ENCODE measurements at regions not wholly inside any gene's neighbourhood (a gene's known extent, or its start where the extent isn't known, plus 50 kb on each side); places are given as distances from the start of the nearest gene placed in this dataset.
"Not testable (repeated sequence)": the region's sequence is repeated elsewhere in the genome, so short reads cannot be mapped to it uniquely, and the experiment has no call there.

GRCh38 chr2:87651589-87651988 is 96.3 kb upstream of the PLGLB2 start:
- H3K9me3 Mint-ChIP-seq (ENCODE audit: unreplicated experiment); H3K36me3 ChIP-seq (ENCODE audit: control insufficient read depth, insufficient read depth, low read length); H3K27me3 Mint-ChIP-seq (ENCODE audit: insufficient read depth, unreplicated experiment); DNase-seq; intact Hi-C loops (cut with micrococcal nuclease; ENCODE audit: unreplicated experiment); BruUV-seq (replicated peaks); CTCF ChIA-PET; H3K27me3 ChIP-seq (replicated peaks; ENCODE audit: control insufficient read depth, insufficient read depth, low read length); H3K36me3 Mint-ChIP-seq (ENCODE audit: insufficient read depth, unreplicated experiment); H3K4me1 Mint-ChIP-seq (ENCODE audit: low read depth, unreplicated experiment); H3K4me1 ChIP-seq; POLR2A ChIA-PET; H3K4me3 ChIP-seq (ENCODE audit: low read depth, low read length); H3K9me3 ChIP-seq; H3K4me3 Mint-ChIP-seq (ENCODE audit: unreplicated experiment); H3K27ac Mint-ChIP-seq (ENCODE audit: unreplicated experiment): not testable (repeated sequence)

GRCh38 chr2:87653373-87653772 is 94.5 kb upstream of the PLGLB2 start:
- not testable (repeated sequence) for BruUV-seq (replicated peaks); H3K27me3 ChIP-seq (replicated peaks; ENCODE audit: control insufficient read depth, insufficient read depth, low read length); H3K27me3 Mint-ChIP-seq (ENCODE audit: insufficient read depth, unreplicated experiment)

DNA sequence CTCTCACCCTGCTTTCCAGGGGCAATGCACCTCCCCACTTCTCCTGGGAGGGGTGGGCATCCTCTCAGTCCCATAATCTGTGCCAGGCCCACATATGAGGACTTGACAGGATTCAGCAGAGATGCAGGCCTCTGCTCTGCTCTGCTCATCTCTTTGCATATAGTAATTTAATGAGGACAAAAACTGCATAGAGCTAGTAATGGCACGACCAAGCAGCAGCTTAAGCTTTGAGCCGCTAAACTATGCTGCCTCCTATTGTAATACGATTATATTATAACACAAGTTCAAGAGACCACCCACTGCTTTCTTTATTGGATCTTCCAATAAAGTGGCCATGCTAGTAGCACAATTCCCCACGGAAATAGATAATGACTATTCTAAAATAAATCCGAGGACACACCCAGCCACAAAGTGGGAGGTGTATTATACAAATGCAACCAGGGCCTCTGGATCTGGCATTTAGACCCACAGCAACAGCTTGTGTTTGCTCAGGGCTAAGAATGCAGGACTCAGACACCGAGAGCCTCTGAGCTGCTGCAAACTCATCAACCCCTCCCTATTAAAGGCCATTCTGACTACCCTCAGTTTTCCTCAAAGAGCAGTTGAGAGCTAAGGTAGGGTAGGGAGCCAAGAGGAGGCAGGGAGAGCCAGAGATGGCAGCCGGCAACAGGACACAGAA is 93.6 kb upstream of the PLGLB2 start:
- H3K4me3 Mint-ChIP-seq (ENCODE audit: unreplicated experiment); DNase-seq; intact Hi-C loops (cut with micrococcal nuclease; ENCODE audit: unreplicated experiment); H3K9me3 Mint-ChIP-seq (ENCODE audit: unreplicated experiment); H3K27ac Mint-ChIP-seq (ENCODE audit: unreplicated experiment); H3K36me3 Mint-ChIP-seq (ENCODE audit: insufficient read depth, unreplicated experiment); H3K27me3 ChIP-seq (replicated peaks; ENCODE audit: control insufficient read depth, insufficient read depth, low read length); CTCF ChIA-PET; POLR2A ChIA-PET; H3K9me3 ChIP-seq; H3K4me1 Mint-ChIP-seq (ENCODE audit: low read depth, unreplicated experiment); H3K27me3 Mint-ChIP-seq (ENCODE audit: insufficient read depth, unreplicated experiment); H3K4me3 ChIP-seq (ENCODE audit: low read depth, low read length); BruUV-seq (replicated peaks); H3K4me1 ChIP-seq; H3K36me3 ChIP-seq (ENCODE audit: control insufficient read depth, insufficient read depth, low read length): not testable (repeated sequence)

More at GRCh38 chr2:87653373-87653772, 94.5 kb upstream of the PLGLB2 start:
- H3K27ac Mint-ChIP-seq (ENCODE audit: unreplicated experiment); H3K36me3 ChIP-seq (ENCODE audit: control insufficient read depth, insufficient read depth, low read length); H3K4me3 Mint-ChIP-seq (ENCODE audit: unreplicated experiment); DNase-seq; CTCF ChIA-PET; H3K4me1 Mint-ChIP-seq (ENCODE audit: low read depth, unreplicated experiment); H3K4me3 ChIP-seq (ENCODE audit: low read depth, low read length); H3K9me3 Mint-ChIP-seq (ENCODE audit: unreplicated experiment); H3K9me3 ChIP-seq; H3K4me1 ChIP-seq; H3K36me3 Mint-ChIP-seq (ENCODE audit: insufficient read depth, unreplicated experiment); POLR2A ChIA-PET; intact Hi-C loops (cut with micrococcal nuclease; ENCODE audit: unreplicated experiment): not testable (repeated sequence)

- H3K27me3 ChIP-seq (replicated peaks; ENCODE audit: control insufficient read depth, insufficient read depth, low read length); BruUV-seq (replicated peaks); H3K27me3 Mint-ChIP-seq (ENCODE audit: insufficient read depth, unreplicated experiment); H3K36me3 Mint-ChIP-seq (ENCODE audit: insufficient read depth, unreplicated experiment); H3K36me3 ChIP-seq (ENCODE audit: control insufficient read depth, insufficient read depth, low read length); H3K9me3 Mint-ChIP-seq (ENCODE audit: unreplicated experiment); H3K4me1 ChIP-seq; intact Hi-C loops (cut with micrococcal nuclease; ENCODE audit: unreplicated experiment); H3K9me3 ChIP-seq; POLR2A ChIA-PET; CTCF ChIA-PET; H3K4me3 Mint-ChIP-seq (ENCODE audit: unreplicated experiment); H3K4me3 ChIP-seq (ENCODE audit: low read depth, low read length); H3K27ac Mint-ChIP-seq (ENCODE audit: unreplicated experiment); H3K4me1 Mint-ChIP-seq (ENCODE audit: low read depth, unreplicated experiment): not testable (repeated sequence)
- DNase-seq: peak; percentile 56 to 65
These were observed 90.0 kb upstream of the PLGLB2 start for GRCh38 chr2:87657915-87658314.

DNA sequence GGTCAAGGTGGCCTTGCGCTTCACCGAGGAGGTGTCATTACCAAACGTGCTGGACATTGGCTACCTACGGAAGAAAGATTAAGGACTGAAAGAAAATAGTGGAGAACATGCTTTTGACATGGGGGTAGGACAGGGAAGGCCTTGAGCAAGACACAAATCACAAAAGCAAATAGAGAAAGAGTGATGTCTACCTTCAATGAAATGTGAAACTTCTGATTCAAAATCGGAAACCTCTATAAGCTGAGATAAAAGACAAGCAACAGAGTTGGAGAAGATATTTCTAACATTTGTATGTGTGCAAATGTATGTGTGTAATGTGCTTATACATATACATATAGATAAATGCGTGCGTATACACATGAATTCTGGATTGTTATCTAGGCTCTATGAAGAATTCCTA is 89.5 kb upstream of the PLGLB2 start:
- H3K4me3 ChIP-seq (ENCODE audit: low read depth, low read length); H3K4me3 Mint-ChIP-seq (ENCODE audit: unreplicated experiment); H3K36me3 ChIP-seq (ENCODE audit: control insufficient read depth, insufficient read depth, low read length); H3K27me3 Mint-ChIP-seq (ENCODE audit: insufficient read depth, unreplicated experiment); H3K36me3 Mint-ChIP-seq (ENCODE audit: insufficient read depth, unreplicated experiment); H3K27me3 ChIP-seq (replicated peaks; ENCODE audit: control insufficient read depth, insufficient read depth, low read length); CTCF ChIA-PET; H3K27ac Mint-ChIP-seq (ENCODE audit: unreplicated experiment); H3K9me3 Mint-ChIP-seq (ENCODE audit: unreplicated experiment); intact Hi-C loops (cut with micrococcal nuclease; ENCODE audit: unreplicated experiment); H3K4me1 Mint-ChIP-seq (ENCODE audit: low read depth, unreplicated experiment); H3K4me1 ChIP-seq; POLR2A ChIA-PET; DNase-seq; H3K9me3 ChIP-seq: not testable (repeated sequence)
- BruUV-seq (replicated peaks): TSS peak; percentile 19

- DNase-seq; H3K27me3 ChIP-seq (replicated peaks; ENCODE audit: control insufficient read depth, insufficient read depth, low read length); H3K9me3 ChIP-seq; H3K9me3 Mint-ChIP-seq (ENCODE audit: unreplicated experiment); H3K4me1 ChIP-seq; H3K4me3 Mint-ChIP-seq (ENCODE audit: unreplicated experiment); POLR2A ChIA-PET; H3K4me1 Mint-ChIP-seq (ENCODE audit: low read depth, unreplicated experiment); CTCF ChIA-PET; H3K36me3 ChIP-seq (ENCODE audit: control insufficient read depth, insufficient read depth, low read length); H3K36me3 Mint-ChIP-seq (ENCODE audit: insufficient read depth, unreplicated experiment); BruUV-seq (replicated peaks); H3K4me3 ChIP-seq (ENCODE audit: low read depth, low read length); intact Hi-C loops (cut with micrococcal nuclease; ENCODE audit: unreplicated experiment); H3K27ac Mint-ChIP-seq (ENCODE audit: unreplicated experiment); H3K27me3 Mint-ChIP-seq (ENCODE audit: insufficient read depth, unreplicated experiment): not testable (repeated sequence)
These were observed 88.9 kb upstream of the PLGLB2 start for GRCh38 chr2:87658976-87659375.

DNA sequence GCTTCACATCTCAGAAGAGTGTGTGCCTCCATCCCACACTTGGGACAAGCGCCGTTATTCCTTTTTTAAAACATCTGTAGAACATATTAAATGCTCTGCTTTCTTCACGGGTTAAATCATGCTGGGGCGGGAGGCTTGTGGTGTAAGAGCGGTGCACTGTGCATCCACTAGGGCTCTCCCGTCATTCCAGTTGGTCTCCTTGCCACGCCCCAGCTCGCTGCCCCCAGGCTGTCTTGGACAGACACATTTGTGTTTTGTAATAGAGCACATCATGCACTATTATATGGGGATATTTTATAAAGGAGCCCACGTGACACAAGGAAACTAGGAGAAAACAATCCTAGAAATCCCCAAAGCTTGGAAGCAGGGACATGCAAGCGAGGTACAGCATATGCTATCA is 87.7 kb upstream of the PLGLB2 start:
- H3K9me3 ChIP-seq; intact Hi-C loops (cut with micrococcal nuclease; ENCODE audit: unreplicated experiment); BruUV-seq (replicated peaks); H3K36me3 ChIP-seq (ENCODE audit: control insufficient read depth, insufficient read depth, low read length); H3K36me3 Mint-ChIP-seq (ENCODE audit: insufficient read depth, unreplicated experiment); H3K4me3 Mint-ChIP-seq (ENCODE audit: unreplicated experiment); H3K27ac Mint-ChIP-seq (ENCODE audit: unreplicated experiment); H3K4me1 Mint-ChIP-seq (ENCODE audit: low read depth, unreplicated experiment); H3K4me1 ChIP-seq; H3K27me3 Mint-ChIP-seq (ENCODE audit: insufficient read depth, unreplicated experiment); H3K27me3 ChIP-seq (replicated peaks; ENCODE audit: control insufficient read depth, insufficient read depth, low read length); H3K9me3 Mint-ChIP-seq (ENCODE audit: unreplicated experiment); CTCF ChIA-PET; H3K4me3 ChIP-seq (ENCODE audit: low read depth, low read length); POLR2A ChIA-PET: not testable (repeated sequence)
- peak; percentile 30 to 58 for DNase-seq
